Breast epithelium (tissue), 4 donors: ENCODE measurements at regions not wholly inside any gene's neighbourhood (a gene's known extent, or its start where the extent isn't known, plus 50 kb on each side); places are given as distances from the start of the nearest gene placed in this dataset.

ENCODE experiments used
- DNase-seq, 2 donors: peaks; one replicate each; pipeline ENCODE4 v3.0.0-alpha.2; 2019; ENCODE audit warnings: low spot score in 2 of 2
- H3K27ac ChIP-seq, 2 donors: fragments of 200-600 bp; sonication (generic) in 1 of 2; one replicate each; pipeline ENCODE4 v1.5.1; 2016 to 2019; ENCODE audit warnings: mild to moderate bottlenecking in 1 of 2
- H3K27me3 ChIP-seq, 2 donors: fragments of 200-600 bp; sonication (generic) in 1 of 2; one replicate each; pipeline versions ENCODE4 v1.5.1 to v1.6.0; 2017 to 2019; ENCODE audit warnings: control low read depth in 1 of 2, mild to moderate bottlenecking in 1 of 2
- H3K36me3 ChIP-seq: fragments of 200-600 bp; one replicate; pipeline ENCODE4 v1.5.1; 2019
- H3K4me1 ChIP-seq, 2 donors: fragments of 200-600 bp; sonication (generic); one replicate each; pipeline ENCODE4 v1.5.1; 2016 to 2019; ENCODE audit warnings: control low read depth in 1 of 2
- H3K4me3 ChIP-seq, 3 donors: fragments of 200-600 bp; sonication (generic); 1 replicate in 2 of 3; 2 replicates in 1 of 3; pipeline ENCODE4 v1.5.1; 2016 to 2019; ENCODE audit warnings: mild to moderate bottlenecking in 3 of 3, moderate library complexity in 2 of 3
- H3K9me3 ChIP-seq, 2 donors: fragments of 200-600 bp; sonication (generic) in 1 of 2; one replicate each; pipeline ENCODE4 v1.5.1; 2016 to 2019; ENCODE audit warnings: control low read depth in 1 of 2
- POLR2A ChIP-seq: fragments of 450-650 bp; IDR thresholded peaks from one replicate; pipeline ENCODE4 v1.6.1; 2016; ENCODE audit warnings: antibody characterized with exemption, mild to moderate bottlenecking, moderate library complexity
- POLR2AphosphoS5 ChIP-seq, 3 donors: sonication (generic); formaldehyde crosslinking; IDR thresholded peaks; one replicate each; pipeline ENCODE4 v1.6.1; 2017; ENCODE audit warnings: antibody characterized with exemption in 3 of 3
- intact Hi-C: fragments of 100-400 bp; cut with DNase I; formaldehyde crosslinking; loops from one replicate; pipeline ENCODE4 v1.15.1; 2023; ENCODE audit warnings: low total_unique reads
- TF ChIP-seq, protein P1 (sequence below), 3 donors: fragments of 450-650 bp; IDR thresholded peaks; one replicate each; pipeline ENCODE4 v1.5.1; 2016 to 2017; ENCODE audit warnings: antibody characterized with exemption in 3 of 3, mild to moderate bottlenecking in 3 of 3, moderate library complexity in 3 of 3

DNA sequence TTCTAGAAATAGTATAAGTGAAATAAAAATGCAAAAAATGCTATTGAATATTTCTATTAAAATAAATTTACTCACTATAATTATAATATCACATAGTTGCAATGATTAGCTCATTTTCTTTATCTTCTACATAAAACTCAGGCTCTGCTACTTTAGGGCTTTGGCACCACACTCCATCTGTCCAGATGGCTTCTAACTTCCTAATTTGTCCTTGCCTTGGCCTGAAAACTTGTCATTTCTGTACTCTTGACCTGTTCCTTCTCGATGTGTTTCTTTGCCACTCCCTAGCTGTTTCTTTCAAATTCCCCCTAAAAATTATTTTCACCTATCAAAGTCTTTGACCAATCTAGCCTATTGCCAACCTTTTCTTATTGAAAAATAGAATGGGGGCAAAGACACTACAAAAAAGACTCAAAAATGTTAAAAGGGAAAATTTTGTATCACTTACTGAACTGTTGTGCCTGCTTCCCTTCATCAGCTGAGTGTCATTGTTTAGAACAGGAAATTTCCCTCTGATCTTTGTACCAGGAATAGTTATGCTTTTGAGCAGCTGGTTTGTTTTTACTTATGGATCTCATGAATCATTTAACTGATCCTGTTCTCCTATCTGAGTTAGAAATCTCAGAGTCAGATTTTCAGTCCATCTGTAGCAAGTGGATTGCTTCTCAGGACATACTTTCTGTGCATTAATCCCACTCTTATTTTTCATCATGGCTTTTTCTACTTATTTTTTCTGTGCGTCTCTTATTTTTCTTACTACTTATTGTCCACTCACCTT is 279.2 kb upstream of the CNR1 start:
- no peaks in the 10 kb centered on the region for H3K36me3 ChIP-seq
- intact Hi-C loops: no loop called here
- no peaks in the 10 kb centered on the region for H3K27me3 ChIP-seq
- no peak overlapping the region for H3K4me3 ChIP-seq
- TF ChIP-seq, protein P1, sequence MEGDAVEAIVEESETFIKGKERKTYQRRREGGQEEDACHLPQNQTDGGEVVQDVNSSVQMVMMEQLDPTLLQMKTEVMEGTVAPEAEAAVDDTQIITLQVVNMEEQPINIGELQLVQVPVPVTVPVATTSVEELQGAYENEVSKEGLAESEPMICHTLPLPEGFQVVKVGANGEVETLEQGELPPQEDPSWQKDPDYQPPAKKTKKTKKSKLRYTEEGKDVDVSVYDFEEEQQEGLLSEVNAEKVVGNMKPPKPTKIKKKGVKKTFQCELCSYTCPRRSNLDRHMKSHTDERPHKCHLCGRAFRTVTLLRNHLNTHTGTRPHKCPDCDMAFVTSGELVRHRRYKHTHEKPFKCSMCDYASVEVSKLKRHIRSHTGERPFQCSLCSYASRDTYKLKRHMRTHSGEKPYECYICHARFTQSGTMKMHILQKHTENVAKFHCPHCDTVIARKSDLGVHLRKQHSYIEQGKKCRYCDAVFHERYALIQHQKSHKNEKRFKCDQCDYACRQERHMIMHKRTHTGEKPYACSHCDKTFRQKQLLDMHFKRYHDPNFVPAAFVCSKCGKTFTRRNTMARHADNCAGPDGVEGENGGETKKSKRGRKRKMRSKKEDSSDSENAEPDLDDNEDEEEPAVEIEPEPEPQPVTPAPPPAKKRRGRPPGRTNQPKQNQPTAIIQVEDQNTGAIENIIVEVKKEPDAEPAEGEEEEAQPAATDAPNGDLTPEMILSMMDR (IDR thresholded peaks at IDR 0.05): no peak
- TF ChIP-seq POLR2A (no peak), POLR2AphosphoS5 (IDR thresholded peaks at IDR 0.05) (no peak)
- no peak overlapping the region for H3K27ac ChIP-seq
- no peak for DNase-seq
- H3K9me3 ChIP-seq: no peaks in the 10 kb centered on the region
- H3K4me1 ChIP-seq: no peaks in the 10 kb centered on the region

DNA sequence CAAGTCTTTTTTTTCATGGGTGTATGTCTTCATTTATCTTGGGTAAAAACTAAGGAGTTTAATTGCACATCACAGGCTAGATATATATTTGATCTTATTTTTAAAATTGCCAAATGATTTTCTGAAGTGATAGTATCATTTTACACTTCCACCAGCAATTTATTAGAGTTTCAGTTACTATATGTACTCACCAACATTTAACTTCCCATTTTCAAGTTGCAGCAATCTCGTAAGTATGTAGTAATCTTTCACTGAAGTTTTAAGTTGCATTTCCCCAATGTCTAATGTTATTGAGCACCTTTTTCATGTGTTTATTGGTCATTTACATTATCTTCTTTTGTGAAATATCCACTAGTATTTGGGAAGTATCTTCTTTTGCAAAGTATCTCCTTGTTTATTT is 277.4 kb upstream of the CNR1 start:
- intact Hi-C loops: no loop called here
- Histone ChIP-seq H3K9me3 (no peaks in the 10 kb centered on the region), H3K4me3 (no peak overlapping the region), H3K27ac (no peak overlapping the region), H3K36me3 (no peaks in the 10 kb centered on the region), H3K27me3 (no peaks in the 10 kb centered on the region), H3K4me1 (no peaks in the 10 kb centered on the region)
- no peak for TF ChIP-seq POLR2A
- TF ChIP-seq, protein P1 (IDR thresholded peaks at IDR 0.05): no peak
- no peak for TF ChIP-seq POLR2AphosphoS5 (IDR thresholded peaks at IDR 0.05)
- no peak for DNase-seq

DNA sequence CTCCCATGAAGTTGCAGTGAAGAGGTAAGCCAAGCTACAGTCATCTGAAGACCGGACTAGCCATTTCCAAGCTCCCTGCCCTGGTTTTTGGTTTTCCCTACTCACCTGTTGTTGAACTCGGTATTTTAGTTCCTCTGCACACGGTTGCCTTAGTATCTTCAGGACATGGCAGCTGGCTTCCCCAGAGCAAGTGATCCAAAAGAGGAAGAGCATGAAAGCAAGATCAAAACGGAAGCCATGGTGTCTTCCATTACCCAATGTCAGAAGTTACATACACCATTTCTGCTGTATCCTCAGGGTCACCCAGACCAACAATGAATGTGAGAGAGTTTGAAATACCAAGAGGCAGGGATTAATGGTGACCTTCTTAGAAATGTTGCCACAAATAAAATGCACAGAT is 276.6 kb upstream of the CNR1 start:
- TF ChIP-seq, protein P1 (IDR thresholded peaks at IDR 0.05): no peak
- TF ChIP-seq POLR2AphosphoS5 (IDR thresholded peaks at IDR 0.05) (no peak), POLR2A (no peak)
- no peaks in the 10 kb centered on the region for H3K27me3 ChIP-seq
- no peaks in the 10 kb centered on the region for H3K9me3 ChIP-seq
- H3K4me1 ChIP-seq: no peaks in the 10 kb centered on the region
- no peaks in the 10 kb centered on the region for H3K36me3 ChIP-seq
- no peak for DNase-seq
- H3K27ac ChIP-seq: no peak overlapping the region
- no peak overlapping the region for H3K4me3 ChIP-seq
- intact Hi-C loops: no loop called here

DNA sequence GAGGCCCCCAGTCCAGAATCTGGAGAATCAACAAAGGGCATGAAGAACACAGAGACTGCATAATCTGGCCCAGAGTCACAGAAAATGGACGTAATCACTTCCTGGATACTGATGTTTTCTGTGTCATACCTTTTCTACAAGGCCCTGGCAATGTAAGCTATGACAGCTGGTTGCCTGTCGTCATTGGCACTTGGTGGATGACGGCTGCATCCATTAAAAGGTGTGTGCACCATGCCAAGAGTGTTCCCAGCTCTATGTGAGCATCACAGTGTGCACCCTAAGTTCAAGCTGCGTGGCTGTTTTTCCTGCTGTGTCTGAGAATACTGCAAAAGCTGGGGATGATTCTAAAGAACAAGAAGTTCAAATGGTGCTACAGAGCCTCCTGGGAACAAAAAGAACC is 275.2 kb upstream of the CNR1 start:
- Histone ChIP-seq H3K27me3 (no peaks in the 10 kb centered on the region), H3K4me1 (no peaks in the 10 kb centered on the region), H3K9me3 (peaks cover 0 to 2% of the 10 kb centered on the region in 2 donors), H3K4me3 (no peak overlapping the region), H3K27ac (no peak overlapping the region), H3K36me3 (no peaks in the 10 kb centered on the region)
- no peak for DNase-seq
- TF ChIP-seq POLR2A: no peak
- TF ChIP-seq, protein P1 (IDR thresholded peaks at IDR 0.05): no peak
- no peak for TF ChIP-seq POLR2AphosphoS5 (IDR thresholded peaks at IDR 0.05)
- intact Hi-C loops: no loop called here

DNA sequence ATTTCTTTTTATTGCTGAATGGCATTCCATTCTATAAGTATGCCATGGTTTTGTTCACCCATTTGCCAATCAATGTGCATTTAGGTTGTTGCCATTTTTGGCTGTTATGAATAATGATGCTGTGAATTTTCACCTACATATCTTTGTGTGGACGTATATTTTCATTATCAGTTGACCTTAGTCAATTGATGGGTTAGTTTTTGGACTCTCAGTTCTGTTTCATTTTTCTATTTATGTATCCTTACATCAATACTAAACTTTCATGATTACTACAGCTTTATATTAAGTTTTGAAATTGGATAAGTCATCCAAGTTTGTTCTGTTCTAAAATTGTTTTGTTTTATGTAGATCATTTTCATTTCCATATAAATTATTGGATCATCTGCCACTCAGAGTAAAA is 261.9 kb upstream of the CNR1 start:
- H3K9me3 ChIP-seq: no peaks in the 10 kb centered on the region
- H3K4me1 ChIP-seq: no peaks in the 10 kb centered on the region
- H3K27me3 ChIP-seq: no peaks in the 10 kb centered on the region
- DNase-seq: no peak
- no peak overlapping the region for H3K4me3 ChIP-seq
- TF ChIP-seq, protein P1 (IDR thresholded peaks at IDR 0.05): no peak
- TF ChIP-seq POLR2A (no peak), POLR2AphosphoS5 (IDR thresholded peaks at IDR 0.05) (no peak)
- intact Hi-C loops: loop anchor here (10.0 kb wide), 1 partner anchor 1633 kb away; no protein-coding TSS in a partner anchor
- H3K36me3 ChIP-seq: no peaks in the 10 kb centered on the region
- H3K27ac ChIP-seq: no peak overlapping the region
